CD14-positive monocyte (primary cell): ENCODE measurements at regions not wholly inside any gene's neighbourhood (a gene's known extent, or its start where the extent isn't known, plus 50 kb on each side); places are given as distances from the start of the nearest gene placed in this dataset.

Source experiments
- DNase-seq, 3 donors: peaks; one replicate each; pipeline ENCODE4 v3.0.0-alpha.2; 2011 to 2022
- H2AFZ ChIP-seq: 2 replicates; pipeline ENCODE4 v1.6.0; 2012; ENCODE audit warnings: mild to moderate bottlenecking, low read depth, low read length, inconsistent platforms; ENCODE audit not compliant: insufficient read depth, poor library complexity, severe bottlenecking
- H3K27ac ChIP-seq, 2 donors: 1 replicate in 1 of 2; 2 replicates in 1 of 2; pipeline ENCODE4 v1.5.1; 2012 to 2013; ENCODE audit warnings: low read length in 2 of 2, control low read depth in 1 of 2, inconsistent platforms in 1 of 2, low read depth in 1 of 2, mild to moderate bottlenecking in 1 of 2
- H3K27me3 ChIP-seq, 2 donors: one replicate each; pipeline versions ENCODE4 v1.6.0 to v1.6.1; 2011 to 2013; ENCODE audit warnings: low read length in 2 of 2; ENCODE audit not compliant: control insufficient read depth in 2 of 2, insufficient read depth in 2 of 2
- H3K36me3 ChIP-seq, 2 donors: replicated peaks in 1 of 2; 1 replicate in 1 of 2; 2 replicates in 1 of 2; pipeline versions ENCODE4 v1.5.1 to v1.6.1; 2012 to 2013; ENCODE audit warnings: low read length in 2 of 2, control low read depth in 1 of 2, inconsistent platforms in 1 of 2, mild to moderate bottlenecking in 1 of 2; ENCODE audit not compliant: insufficient read depth in 2 of 2, control insufficient read depth in 1 of 2
- H3K4me1 ChIP-seq, 2 donors: 1 replicate in 1 of 2; 2 replicates in 1 of 2; pipeline versions ENCODE4 v1.5.1 to v1.6.1; 2012 to 2013; ENCODE audit warnings: low read length in 2 of 2, control low read depth in 1 of 2, inconsistent platforms in 1 of 2, mild to moderate bottlenecking in 1 of 2, moderate library complexity in 1 of 2; ENCODE audit not compliant: insufficient read depth in 2 of 2, control insufficient read depth in 1 of 2
- H3K4me2 ChIP-seq: replicated peaks from 2 replicates; pipeline ENCODE3; 2012; ENCODE audit warnings: low read length, moderate library complexity, mild to moderate bottlenecking; ENCODE audit not compliant: poor library complexity, severe bottlenecking; ENCODE audit errors: extremely low read depth
- H3K4me3 ChIP-seq, 3 experiments: fragments of 200-600 bp in 1 of 3; sonication (generic) in 1 of 3; replicated peaks in 1 of 3; 1 replicate in 2 of 3; 2 replicates in 1 of 3; pipeline ENCODE4 v1.5.1; 2011 to 2013; ENCODE audit warnings: low read length in 3 of 3, mild to moderate bottlenecking in 3 of 3, control low read depth in 2 of 3, low read depth in 2 of 3, inconsistent platforms in 1 of 3, moderate library complexity in 1 of 3
- H3K79me2 ChIP-seq: 2 replicates; pipeline ENCODE4 v1.6.0; 2012; ENCODE audit warnings: mild to moderate bottlenecking, control low read depth, inconsistent platforms, low read length, moderate library complexity; ENCODE audit not compliant: insufficient read depth
- H3K9ac ChIP-seq: 2 replicates; pipeline ENCODE4 v1.6.0; 2017; ENCODE audit warnings: low read length, mild to moderate bottlenecking; ENCODE audit not compliant: insufficient read depth, poor library complexity, severe bottlenecking
- H3K9me3 ChIP-seq, 2 donors: replicated peaks in 1 of 2; 1 replicate in 1 of 2; 2 replicates in 1 of 2; pipeline versions ENCODE4 v1.5.1 to v1.6.1; 2012 to 2013; ENCODE audit warnings: low read length in 2 of 2, control low read depth in 1 of 2; ENCODE audit not compliant: control insufficient read depth in 1 of 2, insufficient read depth in 1 of 2
- H4K20me1 ChIP-seq: 2 replicates; pipeline ENCODE4 v1.6.0; 2012; ENCODE audit warnings: mild to moderate bottlenecking, low read length, control low read depth, moderate library complexity; ENCODE audit not compliant: insufficient read depth
- H3K27ac Mint-ChIP-seq, 7 donors: one replicate each; pipeline ENCODE4 v1.8.0; 2020; ENCODE audit warnings: mild to moderate bottlenecking in 7 of 7, mixed read lengths in 7 of 7, moderate library complexity in 6 of 7, inconsistent platforms in 2 of 7
- H3K27me3 Mint-ChIP-seq, 3 donors: one replicate each; pipeline ENCODE4 v1.8.0; 2021 to 2022; ENCODE audit warnings: low read depth in 3 of 3, mild to moderate bottlenecking in 3 of 3, mixed read lengths in 3 of 3, moderate library complexity in 3 of 3, inconsistent platforms in 1 of 3
- H3K36me3 Mint-ChIP-seq, 2 donors: one replicate each; pipeline ENCODE4 v1.8.0; 2020; ENCODE audit warnings: mixed read lengths in 2 of 2, inconsistent platforms in 1 of 2, mild to moderate bottlenecking in 1 of 2
- H3K4me1 Mint-ChIP-seq: one replicate; pipeline ENCODE4 v1.8.0; 2020; ENCODE audit warnings: mild to moderate bottlenecking, mixed read lengths
- H3K4me3 Mint-ChIP-seq, 2 donors: one replicate each; pipeline ENCODE4 v1.8.0; 2020; ENCODE audit warnings: mild to moderate bottlenecking in 2 of 2, mixed read lengths in 2 of 2, moderate library complexity in 1 of 2
- H3K9me3 Mint-ChIP-seq, 7 donors: one replicate each; pipeline ENCODE4 v1.8.0; 2020 to 2022; ENCODE audit warnings: mixed read lengths in 7 of 7, mild to moderate bottlenecking in 6 of 7, moderate library complexity in 6 of 7, inconsistent platforms in 2 of 7
- CTCF ChIP-seq: fragments of 200-600 bp; IDR thresholded peaks from one replicate; pipeline ENCODE4 v1.8.0; 2022; ENCODE audit warnings: antibody characterized with exemption, mild to moderate bottlenecking
- WGBS: methylation state at CpG from one replicate; pipeline ENCODE4 v1.1.5; 2013; ENCODE audit warnings: missing lambda C conversion rate; ENCODE audit not compliant: insufficient coverage; 5-methylcytosine and 5-hydroxymethylcytosine counted together
- intact Hi-C, 2 donors: fragments of 100-400 bp; cut with micrococcal nuclease; formaldehyde crosslinking; loops; one replicate each; pipeline versions ENCODE4 v1.15.0 to v1.15.1; 2023

- 93% methylated on average over 2 of the region's 2 CpGs for WGBS
- Mint-ChIP-seq H3K4me3 (no peak overlapping the region), H3K4me1 (no peaks in the 10 kb centered on the region), H3K36me3 (no peaks in the 10 kb centered on the region), H3K27ac (no peak overlapping the region), H3K9me3 (peaks cover 0 to 8% (median 5%) of the 10 kb centered on the region in 7 donors), H3K27me3 (peaks cover 0 to 9% (median 0%) of the 10 kb centered on the region in 3 donors)
- Histone ChIP-seq H2AFZ (no peak overlapping the region), H3K9ac (no peak overlapping the region), H3K27me3 (no peaks in the 10 kb centered on the region), H3K36me3 (no peaks in the 10 kb centered on the region), H3K4me3 (no peak overlapping the region), H3K4me2 (no peak overlapping the region), H3K9me3 (peaks cover 0 to 3% of the 10 kb centered on the region in 2 donors), H3K79me2 (no peaks in the 10 kb centered on the region), H4K20me1 (no peaks in the 10 kb centered on the region), H3K4me1 (no peaks in the 10 kb centered on the region), H3K27ac (no peak overlapping the region)
- intact Hi-C loops = no loop called here
- DNase-seq = no peak
- TF ChIP-seq CTCF = no peak
Observed at GRCh38 chr6:2578767-2579166, 172.0 kb downstream of the MYLK4 start.

GRCh38 chr6:2576499-2576898 is 174.2 kb downstream of the MYLK4 start:
- no peaks in the 10 kb centered on the region for H3K36me3 ChIP-seq
- WGBS = no CpG with 5 or more reads among the region's 3 CpGs
- no peaks in the 10 kb centered on the region for H3K79me2 ChIP-seq
- no peaks in the 10 kb centered on the region for H3K36me3 Mint-ChIP-seq
- H3K27me3 Mint-ChIP-seq = peaks cover 0 to 5% (median 2%) of the 10 kb centered on the region in 3 donors
- H3K4me3 ChIP-seq = no peak overlapping the region
- no peak overlapping the region for H3K27ac Mint-ChIP-seq
- H3K4me3 Mint-ChIP-seq = no peak overlapping the region
- H3K9me3 ChIP-seq = peaks cover 3% of the 10 kb centered on the region in 2 donors
- H3K27me3 ChIP-seq = no peaks in the 10 kb centered on the region
- H3K4me2 ChIP-seq = no peak overlapping the region
- H3K9me3 Mint-ChIP-seq = peaks cover 0 to 16% (median 7%) of the 10 kb centered on the region in 7 donors
- H3K9ac ChIP-seq = no peak overlapping the region
- no peaks in the 10 kb centered on the region for H3K4me1 Mint-ChIP-seq
- intact Hi-C loops = no loop called here
- no peak for DNase-seq
- H4K20me1 ChIP-seq = no peaks in the 10 kb centered on the region
- TF ChIP-seq CTCF = no peak
- no peak overlapping the region for H3K27ac ChIP-seq
- H2AFZ ChIP-seq = no peak overlapping the region
- H3K4me1 ChIP-seq = no peaks in the 10 kb centered on the region
